ENCODE measurements at regions not wholly inside any gene's neighbourhood (a gene's known extent, or its start where the extent isn't known, plus 50 kb on each side); places are given as distances from the start of the nearest gene placed in this dataset.
"Not testable (repeated sequence)": the region's sequence is repeated elsewhere in the genome, so short reads cannot be mapped to it uniquely, and the experiment has no call there.

- DNase-seq; in situ Hi-C loops (cut with HindIII; ENCODE audit: low pct_ligation_motif_present, low pct_unique_long_range_greater_than_20kb, low sequenced_read_pairs): not testable (repeated sequence)
Measured at GRCh38 chr16:29108625-29109169, 123.8 kb downstream of the LAT start.

- no peak for DNase-seq
- in situ Hi-C loops (cut with HindIII; ENCODE audit: low pct_ligation_motif_present, low pct_unique_long_range_greater_than_20kb, low sequenced_read_pairs), result no loop called here
Measured at GRCh38 chr16:29107299-29107698, 122.4 kb downstream of the LAT start.

- in situ Hi-C loops (cut with HindIII; ENCODE audit: low pct_ligation_motif_present, low pct_unique_long_range_greater_than_20kb, low sequenced_read_pairs); DNase-seq: not testable (repeated sequence)
Measured at GRCh38 chr16:29106259-29106908, 121.5 kb downstream of the LAT start.

- in situ Hi-C loops (cut with HindIII; ENCODE audit: low pct_ligation_motif_present, low pct_unique_long_range_greater_than_20kb, low sequenced_read_pairs); DNase-seq: not testable (repeated sequence)
Measured at GRCh38 chr16:29104600-29104999, 119.7 kb downstream of the LAT start.

GRCh38 chr16:29097965-29098364 lies 113.1 kb downstream of the LAT start:
- in situ Hi-C loops (cut with HindIII; ENCODE audit: low pct_ligation_motif_present, low pct_unique_long_range_greater_than_20kb, low sequenced_read_pairs); DNase-seq: not testable (repeated sequence)

GRCh38 chr16:29094729-29095624 lies 110.1 kb downstream of the LAT start:
- DNase-seq; in situ Hi-C loops (cut with HindIII; ENCODE audit: low pct_ligation_motif_present, low pct_unique_long_range_greater_than_20kb, low sequenced_read_pairs): not testable (repeated sequence)

GRCh38 chr16:29094325-29094724 lies 109.5 kb downstream of the LAT start:
- in situ Hi-C loops (cut with HindIII; ENCODE audit: low pct_ligation_motif_present, low pct_unique_long_range_greater_than_20kb, low sequenced_read_pairs); DNase-seq: not testable (repeated sequence)

GRCh38 chr16:29089679-29090078 lies 104.8 kb downstream of the LAT start:
- in situ Hi-C loops (cut with HindIII; ENCODE audit: low pct_ligation_motif_present, low pct_unique_long_range_greater_than_20kb, low sequenced_read_pairs), result not testable (repeated sequence)

GRCh38 chr16:29087673-29088072 lies 102.8 kb downstream of the LAT start:
- DNase-seq; in situ Hi-C loops (cut with HindIII; ENCODE audit: low pct_ligation_motif_present, low pct_unique_long_range_greater_than_20kb, low sequenced_read_pairs): not testable (repeated sequence)

More at GRCh38 chr16:29089679-29090078, 104.8 kb downstream of the LAT start:
- not testable (repeated sequence) for DNase-seq

GRCh38 chr16:29081829-29082639 lies 97.2 kb downstream of the LAT start:
- in situ Hi-C loops (cut with HindIII; ENCODE audit: low pct_ligation_motif_present, low pct_unique_long_range_greater_than_20kb, low sequenced_read_pairs), result not testable (repeated sequence)
- peak; percentile 12 for DNase-seq

- DNase-seq; in situ Hi-C loops (cut with HindIII; ENCODE audit: low pct_ligation_motif_present, low pct_unique_long_range_greater_than_20kb, low sequenced_read_pairs): not testable (repeated sequence)
Measured at GRCh38 chr16:29074554-29075402, 89.9 kb downstream of the LAT start.

GRCh38 chr16:29062235-29062634 lies 77.4 kb downstream of the LAT start:
- DNase-seq; in situ Hi-C loops (cut with HindIII; ENCODE audit: low pct_ligation_motif_present, low pct_unique_long_range_greater_than_20kb, low sequenced_read_pairs): not testable (repeated sequence)

GRCh38 chr16:29061467-29061921 lies 76.6 kb downstream of the LAT start:
- DNase-seq; in situ Hi-C loops (cut with HindIII; ENCODE audit: low pct_ligation_motif_present, low pct_unique_long_range_greater_than_20kb, low sequenced_read_pairs): not testable (repeated sequence)

GRCh38 chr16:29060022-29060810 lies 75.4 kb downstream of the LAT start:
- in situ Hi-C loops (cut with HindIII; ENCODE audit: low pct_ligation_motif_present, low pct_unique_long_range_greater_than_20kb, low sequenced_read_pairs); DNase-seq: not testable (repeated sequence)

GRCh38 chr16:29059575-29059974 lies 74.7 kb downstream of the LAT start:
- in situ Hi-C loops (cut with HindIII; ENCODE audit: low pct_ligation_motif_present, low pct_unique_long_range_greater_than_20kb, low sequenced_read_pairs); DNase-seq: not testable (repeated sequence)
